Activated CD8-positive, alpha-beta memory T cell treated with anti-CD3 and anti-CD28 coated beads, Interleukin-2, amount 50 U/mL, for 24 hours (primary cell): ENCODE measurements at regions not wholly inside any gene's neighbourhood (a gene's known extent, or its start where the extent isn't known, plus 50 kb on each side); places are given as distances from the start of the nearest gene placed in this dataset.

Experiments used
- DNase-seq: peaks from one replicate; pipeline ENCODE4 v3.0.0-alpha.2; 2020; ENCODE audit errors: extremely low read depth

DNA sequence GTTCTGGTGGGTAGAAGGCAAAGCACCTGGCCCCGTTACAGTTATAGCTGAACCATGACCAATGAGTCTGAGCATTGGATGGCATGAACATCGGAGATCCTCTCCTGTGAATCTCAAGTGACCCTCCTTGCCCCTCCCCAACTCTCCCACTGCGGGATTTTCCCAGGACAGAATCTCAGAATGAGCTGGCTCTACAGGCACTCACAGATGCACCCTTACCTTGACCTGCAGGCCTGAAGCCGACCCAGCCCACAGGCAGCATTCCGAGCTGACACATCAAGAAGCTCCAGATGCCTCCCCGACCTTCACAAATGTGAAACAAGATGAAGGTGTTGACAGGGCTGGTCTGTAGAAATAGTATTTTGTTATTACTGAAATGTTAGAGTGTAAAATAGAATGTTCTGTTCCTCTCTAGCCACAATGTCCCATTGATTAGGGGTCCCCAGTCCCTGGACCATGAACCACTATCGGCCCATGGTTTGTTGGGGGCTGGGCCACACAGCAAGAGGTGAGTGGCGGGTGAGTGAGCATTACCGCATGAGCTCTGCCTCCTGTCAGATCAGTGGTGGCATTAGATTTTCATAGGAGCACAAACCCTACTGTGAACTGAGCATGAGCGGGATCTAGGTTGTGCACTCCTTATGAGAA lies 263.4 kb downstream of the AUH start:
- no peak for DNase-seq

- no peak for DNase-seq
Observed at GRCh38 chr9:91099436-91099835, 262.3 kb downstream of the AUH start.

DNA sequence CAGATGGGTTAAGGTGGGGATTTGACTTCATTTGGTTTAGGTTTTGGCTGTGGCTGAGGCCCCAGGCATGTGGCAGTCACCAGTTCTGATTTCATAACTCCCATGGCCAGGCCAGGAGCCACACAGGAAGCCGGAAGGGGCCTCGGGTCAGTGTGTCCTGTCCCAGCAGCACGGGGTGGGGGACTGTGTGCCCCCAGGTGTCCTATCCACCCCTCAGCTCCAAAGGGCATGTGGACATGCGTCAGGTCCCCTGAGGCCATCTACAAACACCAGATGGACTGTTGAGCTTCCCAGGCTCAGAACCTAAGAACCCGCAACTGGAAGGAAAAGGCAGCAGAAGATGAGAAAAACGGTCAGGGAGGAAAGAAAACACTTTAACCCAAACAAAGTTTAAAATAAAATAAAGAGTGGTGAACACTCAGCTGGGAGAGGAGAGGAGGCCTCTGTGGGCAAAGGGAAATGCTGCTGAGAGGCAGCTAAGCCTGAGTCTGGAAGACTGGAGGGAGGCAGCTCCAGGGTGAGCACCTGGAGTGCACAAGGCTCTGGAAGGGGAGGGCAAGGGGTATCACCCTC lies 260.8 kb downstream of the AUH start:
- DNase-seq = no peak

DNA sequence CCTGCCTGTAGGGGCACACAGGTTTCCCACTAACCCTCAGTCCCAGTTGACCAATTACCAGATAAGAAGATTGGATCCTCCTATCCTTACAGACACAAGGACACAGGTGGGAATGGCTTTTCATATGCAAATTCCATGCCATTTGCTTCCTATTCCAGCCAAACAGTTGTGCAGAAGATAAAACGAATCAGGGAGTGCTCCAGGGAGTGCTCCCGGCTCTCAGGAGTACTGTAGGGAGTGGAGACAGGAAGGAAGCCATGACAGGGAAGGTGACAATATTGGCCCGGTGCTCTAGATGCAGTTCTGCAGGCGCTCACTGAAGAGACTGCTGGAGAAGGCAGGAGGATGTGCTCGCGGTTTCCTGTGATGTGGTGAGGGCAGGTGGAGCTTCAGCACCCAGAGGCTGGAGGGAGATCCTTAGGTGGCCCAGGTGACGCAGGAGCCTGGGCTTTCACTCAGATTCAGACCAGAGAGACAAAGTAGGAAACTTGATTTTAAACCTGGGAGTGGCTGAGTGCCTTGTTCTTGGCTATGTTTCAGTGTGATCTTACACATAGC lies 260.0 kb downstream of the AUH start:
- DNase-seq = peak; percentile 49

GRCh38 chr9:91102269-91102668 lies 259.4 kb downstream of the AUH start:
- DNase-seq = no peak

GRCh38 chr9:91103931-91104330 lies 257.8 kb downstream of the AUH start:
- DNase-seq = no peak

- no peak for DNase-seq
Observed at GRCh38 chr9:91106415-91107081, 255.2 kb downstream of the AUH start.

DNA sequence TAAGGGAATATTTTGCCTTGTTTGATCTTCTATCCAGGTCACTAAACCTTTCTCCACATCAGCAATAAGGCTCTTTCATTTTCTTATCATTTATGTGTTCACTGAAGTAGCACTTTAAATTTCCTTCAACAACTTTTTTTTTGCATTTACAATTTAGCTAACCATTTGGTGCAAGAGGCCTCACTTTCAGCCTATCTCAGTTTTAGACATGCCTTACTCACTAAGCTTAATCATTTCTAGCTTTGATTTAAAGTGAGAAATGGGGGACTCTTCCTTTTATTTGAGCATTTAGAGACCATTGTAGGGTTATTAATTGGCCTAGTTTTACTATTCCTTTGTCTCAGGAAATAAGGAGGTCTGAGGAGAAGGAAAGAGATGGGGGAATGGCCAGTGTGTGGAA lies 250.5 kb downstream of the AUH start:
- DNase-seq = no peak

- DNase-seq = no peak
Observed at GRCh38 chr9:91111876-91112275, 249.8 kb downstream of the AUH start.

DNA sequence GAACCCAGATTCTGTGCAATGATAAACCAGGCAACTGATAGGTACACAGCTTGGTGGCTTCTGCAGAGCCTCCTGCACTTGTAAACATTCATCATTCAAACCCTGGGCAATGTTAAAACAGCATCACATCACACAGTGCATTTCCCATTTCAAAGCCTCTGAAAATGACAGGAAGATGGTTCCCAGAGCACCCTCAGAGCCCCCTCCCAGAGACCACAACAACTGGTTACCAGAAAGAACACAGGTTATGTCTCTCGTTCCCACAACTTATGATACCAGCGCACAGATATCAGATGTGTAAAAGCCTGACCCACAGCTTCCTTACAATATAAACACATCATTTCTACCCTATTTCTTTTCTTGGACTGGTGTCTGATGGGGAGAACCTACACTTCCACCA lies 248.7 kb downstream of the AUH start:
- no peak for DNase-seq

DNA sequence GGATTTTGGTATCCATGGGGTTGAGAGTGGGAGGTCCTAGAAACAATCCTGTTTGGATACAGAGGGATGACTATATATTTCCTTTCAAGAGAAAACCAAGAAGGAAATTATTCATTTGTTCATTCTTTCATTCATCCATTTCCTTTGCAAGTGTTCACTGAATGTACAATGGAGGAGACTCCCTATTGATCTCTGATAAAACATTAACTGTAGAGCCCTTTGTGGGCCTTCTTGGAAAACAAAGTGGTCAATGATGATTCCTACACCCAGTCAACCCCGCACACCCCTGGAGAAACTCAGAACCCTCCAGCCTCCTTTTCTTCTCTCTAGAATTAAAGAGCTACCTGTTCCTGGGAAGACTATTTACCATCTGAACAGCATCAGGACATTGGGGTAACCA lies 247.3 kb downstream of the AUH start:
- no peak for DNase-seq

GRCh38 chr9:91116211-91116610 lies 245.5 kb downstream of the AUH start:
- no peak for DNase-seq

DNA sequence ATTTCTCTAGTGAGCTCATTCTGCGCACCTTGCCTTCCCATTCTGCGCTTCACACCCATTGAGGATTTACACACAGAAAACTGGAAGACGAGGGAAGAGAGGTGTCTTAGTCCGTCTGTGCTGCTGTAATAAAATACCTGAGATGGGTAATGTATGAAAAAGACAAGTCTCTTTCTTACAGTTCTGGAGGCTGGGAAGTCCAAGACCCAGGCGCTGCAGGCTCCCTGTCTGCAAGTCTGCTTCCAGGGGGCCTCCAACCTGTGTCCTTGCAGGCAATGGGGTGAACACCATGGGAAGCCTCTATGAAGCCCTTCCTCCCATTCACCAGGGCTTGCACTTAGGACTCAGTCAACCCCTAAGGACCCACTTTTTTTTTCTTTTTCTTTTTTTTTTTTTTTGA lies 245.0 kb downstream of the AUH start:
- DNase-seq = no peak

- no peak for DNase-seq
Observed at GRCh38 chr9:91117474-91117891, 244.2 kb downstream of the AUH start.

- no peak for DNase-seq
Observed at GRCh38 chr9:91117959-91118703, 243.6 kb downstream of the AUH start.

DNA sequence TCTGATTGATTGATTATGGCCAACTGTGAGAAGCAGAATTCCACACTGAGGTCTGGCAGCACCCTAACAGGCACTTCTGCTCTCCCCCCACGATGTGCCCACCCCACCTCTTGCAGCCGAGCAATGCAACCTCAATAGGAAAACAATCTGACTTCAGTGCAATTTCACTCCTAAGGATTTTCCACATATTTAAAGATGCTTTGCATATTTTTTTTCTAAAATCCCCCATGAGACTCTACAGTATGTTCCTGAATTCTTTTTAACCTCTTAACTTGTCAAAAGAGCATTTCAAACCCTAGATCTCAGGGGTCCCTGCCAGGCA lies 243.1 kb downstream of the AUH start:
- DNase-seq = no peak

DNA sequence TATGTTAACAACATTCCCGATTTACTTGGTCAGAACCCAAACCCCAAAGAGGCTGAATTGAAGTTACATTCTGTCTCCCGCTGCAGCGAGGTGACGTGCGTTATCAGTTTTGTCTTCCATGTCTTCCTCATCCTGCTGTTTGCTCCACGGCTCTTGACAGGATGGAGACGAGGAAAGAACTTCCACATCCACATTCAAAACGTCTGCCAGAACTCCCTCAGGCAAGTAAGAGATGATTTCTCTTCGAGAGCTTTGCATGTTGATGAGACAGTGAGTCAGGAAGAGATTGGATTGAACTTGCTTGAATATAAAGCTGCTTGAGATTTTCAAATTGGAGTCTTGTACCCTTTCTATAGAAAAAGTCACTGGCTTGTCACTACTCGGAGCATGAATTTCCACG lies 242.6 kb downstream of the AUH start:
- no peak for DNase-seq

DNA sequence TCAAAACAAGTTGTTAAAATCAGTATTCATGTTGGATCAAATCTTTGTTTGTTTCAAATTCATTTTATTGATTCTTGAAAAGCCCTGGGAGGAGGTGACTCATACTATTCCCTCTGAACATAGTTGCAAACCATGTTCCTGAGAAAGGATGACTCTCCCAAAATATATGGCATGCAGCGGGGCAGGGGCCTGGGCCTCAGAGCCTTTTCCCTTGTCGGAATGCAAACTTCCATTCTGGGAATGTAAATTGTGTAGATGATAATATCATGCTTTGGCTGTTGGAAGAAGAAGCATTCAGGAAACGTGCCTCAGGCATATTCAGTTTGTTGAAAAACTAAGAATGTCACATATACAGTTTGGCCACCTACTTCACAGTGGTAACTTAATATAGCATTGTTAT lies 242.0 kb downstream of the AUH start:
- no peak for DNase-seq

DNA sequence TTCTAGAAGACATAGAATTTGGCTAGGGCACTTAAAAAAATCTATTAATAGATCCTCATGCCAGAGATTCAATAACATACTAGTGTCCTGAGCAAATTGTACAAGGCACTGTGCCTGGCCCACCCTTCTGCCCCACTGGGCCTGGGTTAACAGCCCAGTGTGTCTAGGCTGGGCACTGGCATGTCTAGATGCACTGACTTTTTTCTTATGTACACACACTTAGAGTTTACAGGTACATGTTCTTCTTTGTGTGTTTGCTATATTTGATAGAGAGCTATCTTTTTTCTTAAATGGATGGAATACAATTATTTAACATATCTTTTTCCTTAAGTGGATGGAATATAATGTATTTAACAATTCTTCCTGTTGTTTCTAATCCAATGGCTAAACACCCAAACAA lies 241.5 kb downstream of the AUH start:
- DNase-seq = no peak

DNA sequence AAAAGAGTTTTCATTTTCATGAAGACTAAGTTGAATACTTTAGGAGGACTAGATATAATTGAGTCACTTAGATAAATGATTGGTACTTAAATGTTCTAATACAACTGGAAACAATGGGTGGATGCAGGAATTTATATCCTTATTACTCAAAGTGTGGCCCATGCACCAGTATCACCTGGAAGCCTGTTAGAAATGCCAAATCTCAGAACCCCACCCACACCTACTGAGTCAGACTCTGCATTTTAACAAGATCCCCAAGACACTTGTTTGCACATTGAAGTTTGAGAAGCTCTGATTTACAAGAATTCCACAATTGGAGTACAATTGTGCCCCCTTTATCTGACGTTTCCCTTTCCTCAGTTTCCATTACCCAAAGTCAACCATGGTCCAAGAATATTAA lies 239.0 kb downstream of the AUH start:
- DNase-seq = no peak

GRCh38 chr9:91126761-91127445 lies 234.8 kb downstream of the AUH start:
- DNase-seq = no peak

DNA sequence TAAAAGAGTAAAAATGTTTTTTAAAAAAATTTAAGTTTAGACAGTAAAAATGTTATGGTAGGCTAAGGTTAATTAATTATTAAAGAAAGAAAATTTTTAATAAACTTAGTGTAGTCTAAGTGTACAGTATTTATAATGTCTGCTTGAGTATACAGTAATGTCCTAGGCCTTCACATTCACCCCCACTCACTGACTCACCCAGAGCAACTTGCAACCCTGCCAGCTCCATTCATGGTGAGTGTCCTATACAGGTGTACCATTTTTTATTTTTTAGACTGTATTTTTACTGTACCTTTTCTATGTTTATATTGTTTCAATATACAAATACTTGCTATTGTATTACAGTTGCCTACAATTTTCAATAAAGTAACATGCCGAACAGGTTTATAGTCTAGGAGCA lies 234.1 kb downstream of the AUH start:
- DNase-seq = no peak
